ENCODE measurements at regions not wholly inside any gene's neighbourhood (a gene's known extent, or its start where the extent isn't known, plus 50 kb on each side); places are given as distances from the start of the nearest gene placed in this dataset.

DNA sequence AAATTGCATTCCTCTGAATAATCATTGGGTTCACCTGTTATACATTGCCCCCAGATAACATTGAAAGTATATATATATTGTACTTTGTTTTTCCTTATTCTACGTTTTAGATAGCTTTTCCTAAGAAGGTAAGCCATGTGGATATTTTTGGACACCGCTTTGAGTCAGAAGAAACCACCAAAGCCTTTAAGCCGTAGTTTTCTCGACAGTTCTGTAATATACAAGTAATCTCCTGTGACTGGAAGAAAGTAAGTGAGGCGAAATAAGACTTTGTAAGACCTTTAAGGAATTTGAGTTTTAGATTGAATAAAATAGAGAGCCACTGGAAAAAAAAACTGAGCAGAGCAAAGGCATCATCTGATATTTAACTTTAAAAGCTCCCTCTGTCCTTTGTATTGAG, 1092.0 kb downstream of the DIPK2A start:
- Histone ChIP-seq H3K27ac (no peak overlapping the region), H3K4me1 (no peaks in the 10 kb centered on the region), H3K27me3 (no peaks in the 10 kb centered on the region), H3K9me3 (peaks cover 0 to 17% (median 2%) of the 10 kb centered on the region in 4 donors), H3K36me3 (no peaks in the 10 kb centered on the region), H3K4me3 (no peak overlapping the region)
- WGBS, 2 donors: 83 to 89% methylated on average over 5 of the region's 5 CpGs
- no peak for TF ChIP-seq POLR2A (IDR thresholded peaks at IDR 0.05)
- no peak for TF ChIP-seq EP300 (IDR thresholded peaks at IDR 0.05)
- TF ChIP-seq, protein P1, sequence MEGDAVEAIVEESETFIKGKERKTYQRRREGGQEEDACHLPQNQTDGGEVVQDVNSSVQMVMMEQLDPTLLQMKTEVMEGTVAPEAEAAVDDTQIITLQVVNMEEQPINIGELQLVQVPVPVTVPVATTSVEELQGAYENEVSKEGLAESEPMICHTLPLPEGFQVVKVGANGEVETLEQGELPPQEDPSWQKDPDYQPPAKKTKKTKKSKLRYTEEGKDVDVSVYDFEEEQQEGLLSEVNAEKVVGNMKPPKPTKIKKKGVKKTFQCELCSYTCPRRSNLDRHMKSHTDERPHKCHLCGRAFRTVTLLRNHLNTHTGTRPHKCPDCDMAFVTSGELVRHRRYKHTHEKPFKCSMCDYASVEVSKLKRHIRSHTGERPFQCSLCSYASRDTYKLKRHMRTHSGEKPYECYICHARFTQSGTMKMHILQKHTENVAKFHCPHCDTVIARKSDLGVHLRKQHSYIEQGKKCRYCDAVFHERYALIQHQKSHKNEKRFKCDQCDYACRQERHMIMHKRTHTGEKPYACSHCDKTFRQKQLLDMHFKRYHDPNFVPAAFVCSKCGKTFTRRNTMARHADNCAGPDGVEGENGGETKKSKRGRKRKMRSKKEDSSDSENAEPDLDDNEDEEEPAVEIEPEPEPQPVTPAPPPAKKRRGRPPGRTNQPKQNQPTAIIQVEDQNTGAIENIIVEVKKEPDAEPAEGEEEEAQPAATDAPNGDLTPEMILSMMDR (IDR thresholded peaks at IDR 0.05): no peak
- DNase-seq (ENCODE audit: low spot score in 2 of 2): no peak

DNA sequence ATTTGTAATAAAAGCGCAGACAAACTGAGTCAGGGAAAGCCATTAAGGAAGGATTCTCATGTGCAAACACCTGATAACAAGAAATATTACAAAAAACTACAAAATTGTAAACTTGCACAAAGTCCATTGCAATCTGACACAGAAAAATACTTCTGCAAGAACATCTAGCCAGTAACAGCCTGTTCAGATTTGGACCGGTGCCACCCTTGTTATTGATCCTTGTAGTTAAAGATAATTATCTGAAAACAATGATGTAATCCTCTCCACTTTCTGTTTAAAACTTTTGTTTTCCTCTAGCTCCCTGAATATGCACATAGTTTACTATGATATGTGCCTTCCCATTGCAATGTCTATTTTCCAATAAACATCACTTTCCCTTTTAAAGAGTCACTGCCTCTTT, 1090.2 kb downstream of the PLOD2 start:
- Histone ChIP-seq H3K27me3 (no peaks in the 10 kb centered on the region), H3K4me1 (no peaks in the 10 kb centered on the region), H3K4me3 (no peak overlapping the region), H3K9me3 (peaks cover 0 to 10% (median 0%) of the 10 kb centered on the region in 4 donors), H3K36me3 (no peaks in the 10 kb centered on the region), H3K27ac (no peak overlapping the region)
- no peak for TF ChIP-seq EP300 (IDR thresholded peaks at IDR 0.05)
- TF ChIP-seq POLR2A (IDR thresholded peaks at IDR 0.05): no peak
- TF ChIP-seq, protein P1 (IDR thresholded peaks at IDR 0.05): no peak
- 84 to 87% methylated on average over 2 of the region's 2 CpGs for WGBS, 2 donors
- DNase-seq (ENCODE audit: low spot score in 2 of 2): no peak

DNA sequence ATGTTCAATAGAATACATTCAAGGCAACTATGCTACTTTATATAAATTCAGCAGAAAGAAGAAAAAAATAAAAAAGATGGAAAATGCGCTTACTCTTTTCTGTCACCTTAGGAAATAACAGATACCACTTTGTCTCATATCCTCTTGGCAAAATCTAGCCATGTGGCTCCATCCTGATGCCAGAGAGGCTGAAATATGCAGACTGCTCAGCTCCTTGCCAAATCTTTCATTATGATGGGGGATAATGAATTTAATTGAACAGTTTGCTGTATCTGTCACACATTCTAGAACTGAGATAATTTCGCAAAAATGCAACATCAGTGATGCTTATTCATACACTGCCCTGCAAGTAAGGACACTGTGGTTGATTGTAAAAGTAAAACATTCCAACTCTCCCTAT, 1081.5 kb downstream of the PLOD2 start:
- TF ChIP-seq POLR2A (IDR thresholded peaks at IDR 0.05) (no peak), EP300 (IDR thresholded peaks at IDR 0.05) (no peak)
- TF ChIP-seq, protein P1 (IDR thresholded peaks at IDR 0.05): no peak
- H3K4me1 ChIP-seq: no peaks in the 10 kb centered on the region
- H3K36me3 ChIP-seq: no peaks in the 10 kb centered on the region
- DNase-seq (ENCODE audit: low spot score in 2 of 2): no peak
- no peaks in the 10 kb centered on the region for H3K9me3 ChIP-seq
- no peak overlapping the region for H3K27ac ChIP-seq
- 79 to 84% methylated on average over 2 of the region's 2 CpGs for WGBS, 2 donors
- no peak overlapping the region for H3K4me3 ChIP-seq
- no peaks in the 10 kb centered on the region for H3K27me3 ChIP-seq

DNA sequence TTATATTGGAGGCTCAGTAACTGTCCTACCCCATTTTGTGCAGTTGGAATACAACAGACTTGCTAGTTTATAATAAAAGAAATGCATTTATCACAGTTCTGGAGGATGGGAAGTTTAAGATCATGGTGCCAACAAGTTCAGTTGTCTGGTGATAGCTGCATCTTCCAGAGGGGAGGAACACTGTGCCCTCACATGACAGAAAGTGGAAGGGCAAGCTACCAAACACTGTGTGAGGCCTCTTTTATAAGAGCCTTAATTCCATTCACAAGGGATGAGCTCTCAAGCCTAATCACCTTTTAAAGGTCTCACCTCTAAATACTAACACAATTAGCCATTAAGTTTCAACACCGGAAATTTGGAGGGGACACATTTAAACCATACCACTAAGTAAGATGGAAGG, 1073.9 kb downstream of the PLOD2 start:
- WGBS, 2 donors: 86 to 92% methylated on average over 1 of the region's 1 CpG
- Histone ChIP-seq H3K27me3 (no peaks in the 10 kb centered on the region), H3K4me3 (no peak overlapping the region), H3K9me3 (no peaks in the 10 kb centered on the region), H3K36me3 (no peaks in the 10 kb centered on the region), H3K27ac (no peak overlapping the region), H3K4me1 (no peaks in the 10 kb centered on the region)
- no peak for DNase-seq (ENCODE audit: low spot score in 2 of 2)
- TF ChIP-seq POLR2A (IDR thresholded peaks at IDR 0.05) (no peak), EP300 (IDR thresholded peaks at IDR 0.05) (no peak)
- TF ChIP-seq, protein P1 (IDR thresholded peaks at IDR 0.05): no peak

DNA sequence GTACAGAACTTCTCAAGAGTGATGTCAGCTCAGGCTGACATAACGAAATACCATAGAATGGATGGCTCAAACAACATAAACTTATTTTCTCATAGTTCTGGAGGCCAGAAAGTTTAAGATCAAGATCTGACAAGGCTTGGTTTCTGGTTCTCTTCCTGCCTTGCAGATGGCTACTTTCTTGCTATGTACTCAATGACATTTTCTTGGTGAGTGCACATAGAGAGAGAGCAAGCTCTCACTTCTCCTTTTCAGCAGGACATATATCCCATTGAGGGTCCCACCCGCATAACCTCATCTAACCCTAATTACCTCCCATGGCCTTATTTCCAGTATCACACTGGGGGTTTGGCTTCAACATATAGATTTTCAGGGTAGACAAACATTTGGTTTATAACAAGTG, 1072.1 kb downstream of the PLOD2 start:
- TF ChIP-seq POLR2A (IDR thresholded peaks at IDR 0.05) (no peak), EP300 (IDR thresholded peaks at IDR 0.05) (no peak)
- TF ChIP-seq, protein P1 (IDR thresholded peaks at IDR 0.05): no peak
- WGBS, 2 donors: 90 to 93% methylated on average over 2 of the region's 2 CpGs
- Histone ChIP-seq H3K9me3 (no peaks in the 10 kb centered on the region), H3K4me1 (no peaks in the 10 kb centered on the region), H3K4me3 (no peak overlapping the region), H3K27ac (no peak overlapping the region), H3K27me3 (no peaks in the 10 kb centered on the region), H3K36me3 (no peaks in the 10 kb centered on the region)
- DNase-seq (ENCODE audit: low spot score in 2 of 2): no peak

Data from tibial nerve (tissue), 4 donors.